ENCODE measurements at regions not wholly inside any gene's neighbourhood (a gene's known extent, or its start where the extent isn't known, plus 50 kb on each side); places are given as distances from the start of the nearest gene placed in this dataset.

GRCh38 chr1:194241215-194241614 is 1054.8 kb upstream of the B3GALT2 start:
- Histone ChIP-seq H3K27ac (no peak overlapping the region), H3K4me3 (no peak overlapping the region)
- TF ChIP-seq CTCF (IDR thresholded peaks at IDR 0.05) = no peak
- no peak for DNase-seq (ENCODE audit: low spot score)

GRCh38 chr1:194233069-194233468 is 1046.7 kb upstream of the B3GALT2 start:
- DNase-seq (ENCODE audit: low spot score) = no peak
- no peak overlapping the region for H3K4me3 ChIP-seq
- no peak for TF ChIP-seq CTCF (IDR thresholded peaks at IDR 0.05)
- no peak overlapping the region for H3K27ac ChIP-seq

- Histone ChIP-seq H3K27ac (no peak overlapping the region), H3K4me3 (no peak overlapping the region)
- no peak for DNase-seq (ENCODE audit: low spot score)
- TF ChIP-seq CTCF (IDR thresholded peaks at IDR 0.05) = no peak
These were observed 1044.1 kb upstream of the B3GALT2 start for GRCh38 chr1:194230351-194231144.

- Histone ChIP-seq H3K27ac (no peak overlapping the region), H3K4me3 (no peak overlapping the region)
- DNase-seq (ENCODE audit: low spot score) = no peak
- TF ChIP-seq CTCF (IDR thresholded peaks at IDR 0.05) = no peak
These were observed 1042.0 kb upstream of the B3GALT2 start for GRCh38 chr1:194228427-194228826.

GRCh38 chr1:194227161-194227560 is 1040.7 kb upstream of the B3GALT2 start:
- no peak for TF ChIP-seq CTCF (IDR thresholded peaks at IDR 0.05)
- Histone ChIP-seq H3K4me3 (no peak overlapping the region), H3K27ac (no peak overlapping the region)
- no peak for DNase-seq (ENCODE audit: low spot score)

- no peak for TF ChIP-seq CTCF (IDR thresholded peaks at IDR 0.05)
- no peak for DNase-seq (ENCODE audit: low spot score)
- no peak overlapping the region for H3K27ac ChIP-seq
- H3K4me3 ChIP-seq = no peak overlapping the region
These were observed 1039.4 kb upstream of the B3GALT2 start for GRCh38 chr1:194225821-194226220.

- DNase-seq (ENCODE audit: low spot score) = no peak
- no peak for TF ChIP-seq CTCF (IDR thresholded peaks at IDR 0.05)
- Histone ChIP-seq H3K4me3 (no peak overlapping the region), H3K27ac (no peak overlapping the region)
These were observed 1037.2 kb upstream of the B3GALT2 start for GRCh38 chr1:194223596-194223995.
